ENCODE measurements at regions not wholly inside any gene's neighbourhood (a gene's known extent, or its start where the extent isn't known, plus 50 kb on each side); places are given as distances from the start of the nearest gene placed in this dataset.

DNA sequence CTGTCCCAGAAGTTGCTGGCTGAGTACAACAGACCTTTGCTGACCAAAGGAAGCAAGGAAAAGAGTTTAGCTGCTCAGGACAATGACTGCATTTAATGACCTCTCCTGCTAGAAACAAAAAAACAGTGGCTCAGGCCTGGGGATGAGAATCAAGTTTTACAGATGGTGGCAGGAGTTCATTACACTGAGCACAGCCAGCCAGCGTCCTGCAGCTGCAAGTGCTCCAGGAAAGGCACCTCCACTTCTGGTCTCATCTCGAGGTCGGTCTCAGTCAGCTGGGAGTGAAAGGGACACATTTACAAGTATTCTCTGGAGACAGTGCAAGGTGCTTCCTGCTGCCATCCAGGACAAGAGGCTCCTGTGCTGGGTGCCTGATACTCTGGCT lies 362.7 kb downstream of the THBS2 start:
- no peak for DNase-seq (ENCODE audit: low read depth)
- no peak overlapping the region for H3K4me3 ChIP-seq (ENCODE audit: low read depth, low read length)
- TF ChIP-seq, protein P1, sequence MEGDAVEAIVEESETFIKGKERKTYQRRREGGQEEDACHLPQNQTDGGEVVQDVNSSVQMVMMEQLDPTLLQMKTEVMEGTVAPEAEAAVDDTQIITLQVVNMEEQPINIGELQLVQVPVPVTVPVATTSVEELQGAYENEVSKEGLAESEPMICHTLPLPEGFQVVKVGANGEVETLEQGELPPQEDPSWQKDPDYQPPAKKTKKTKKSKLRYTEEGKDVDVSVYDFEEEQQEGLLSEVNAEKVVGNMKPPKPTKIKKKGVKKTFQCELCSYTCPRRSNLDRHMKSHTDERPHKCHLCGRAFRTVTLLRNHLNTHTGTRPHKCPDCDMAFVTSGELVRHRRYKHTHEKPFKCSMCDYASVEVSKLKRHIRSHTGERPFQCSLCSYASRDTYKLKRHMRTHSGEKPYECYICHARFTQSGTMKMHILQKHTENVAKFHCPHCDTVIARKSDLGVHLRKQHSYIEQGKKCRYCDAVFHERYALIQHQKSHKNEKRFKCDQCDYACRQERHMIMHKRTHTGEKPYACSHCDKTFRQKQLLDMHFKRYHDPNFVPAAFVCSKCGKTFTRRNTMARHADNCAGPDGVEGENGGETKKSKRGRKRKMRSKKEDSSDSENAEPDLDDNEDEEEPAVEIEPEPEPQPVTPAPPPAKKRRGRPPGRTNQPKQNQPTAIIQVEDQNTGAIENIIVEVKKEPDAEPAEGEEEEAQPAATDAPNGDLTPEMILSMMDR (IDR thresholded peaks at IDR 0.05; ENCODE audit: control insufficient read depth, extremely low read depth, insufficient read depth) = no peak

DNA sequence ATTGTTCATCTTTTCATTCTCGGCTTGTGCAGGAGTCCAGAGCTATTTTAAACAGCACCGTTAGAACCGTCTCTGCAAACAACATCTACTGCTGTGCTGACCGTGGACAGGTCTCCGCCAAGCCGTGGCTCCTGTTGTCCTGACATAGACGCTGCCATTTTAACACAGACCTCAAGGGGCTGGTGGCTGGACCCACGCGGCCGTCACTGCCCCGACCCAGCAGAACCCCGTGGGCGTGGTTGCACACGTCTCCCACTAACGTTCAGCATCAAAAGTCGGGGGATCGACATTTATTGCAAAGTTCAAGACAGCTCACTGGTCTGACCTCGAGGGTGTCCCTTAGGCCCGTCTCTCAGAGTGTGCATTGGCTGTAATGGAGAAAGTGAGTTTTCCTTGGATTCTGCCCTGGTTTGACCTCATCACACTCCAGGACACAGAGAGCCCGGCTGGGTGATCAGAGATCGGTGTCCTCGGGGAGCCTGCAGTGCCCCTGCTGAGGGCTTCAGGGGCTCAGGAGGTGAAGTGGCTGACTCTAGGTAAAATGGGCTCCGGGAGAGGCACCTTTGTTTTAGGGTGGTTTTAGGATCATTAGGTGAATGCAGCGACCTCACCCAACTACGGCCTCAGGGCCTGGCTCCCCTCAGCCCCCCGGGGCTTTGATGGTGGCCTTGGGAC lies 363.2 kb downstream of the THBS2 start:
- TF ChIP-seq, protein P1 (IDR thresholded peaks at IDR 0.05; ENCODE audit: control insufficient read depth, extremely low read depth, insufficient read depth) = no peak
- no peak for DNase-seq (ENCODE audit: low read depth)
- no peak overlapping the region for H3K4me3 ChIP-seq (ENCODE audit: low read depth, low read length)

DNA sequence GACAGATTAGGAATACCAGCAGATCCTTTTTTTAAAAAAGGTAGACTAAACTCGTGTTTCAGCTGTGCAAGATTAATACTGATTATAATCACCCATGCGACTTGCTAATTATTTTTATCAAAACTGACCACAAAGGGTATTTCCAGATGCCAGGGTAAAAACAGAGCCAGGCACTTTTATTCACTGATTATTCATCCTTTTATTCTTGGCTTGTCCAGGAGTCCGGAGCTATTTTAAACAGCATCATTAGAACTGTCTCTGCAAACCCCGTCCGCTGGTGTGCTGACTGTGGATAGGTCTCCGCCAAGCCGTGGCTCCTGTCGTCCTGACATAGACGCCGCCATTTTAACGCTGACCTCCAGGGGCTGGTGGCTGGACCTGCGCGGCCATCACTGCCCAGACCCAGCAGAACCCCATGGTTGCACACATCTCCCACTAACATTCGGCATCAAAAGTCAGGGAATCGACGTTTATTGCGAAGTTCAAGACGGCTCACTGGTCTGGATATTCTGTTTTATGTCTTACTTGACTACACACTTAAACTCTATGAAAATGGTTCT lies 364.8 kb downstream of the THBS2 start:
- H3K4me3 ChIP-seq (ENCODE audit: low read depth, low read length) = no peak overlapping the region
- TF ChIP-seq, protein P1 (IDR thresholded peaks at IDR 0.05; ENCODE audit: control insufficient read depth, extremely low read depth, insufficient read depth) = no peak
- DNase-seq (ENCODE audit: low read depth) = no peak

DNA sequence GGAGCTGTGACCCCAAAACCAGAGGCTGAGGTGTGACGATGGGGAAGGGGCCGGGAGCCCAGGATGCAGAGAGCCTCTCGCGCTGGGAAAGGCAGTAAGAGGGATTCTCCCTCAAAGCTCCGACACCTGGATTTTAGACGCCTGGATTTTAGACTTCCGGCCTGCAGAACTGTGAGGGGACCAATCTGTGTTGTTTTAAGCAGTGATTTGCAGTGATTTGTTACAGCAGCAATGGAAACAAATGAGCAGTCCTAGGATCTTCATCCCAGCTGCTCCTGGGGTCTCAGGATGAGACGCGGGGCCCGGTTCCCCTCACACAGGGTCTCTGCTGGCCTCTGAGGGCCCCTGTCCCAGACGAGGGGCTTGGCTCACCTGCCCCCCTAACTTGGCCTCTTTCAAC lies 365.5 kb downstream of the THBS2 start:
- H3K4me3 ChIP-seq (ENCODE audit: low read depth, low read length) = no peak overlapping the region
- TF ChIP-seq, protein P1 (IDR thresholded peaks at IDR 0.05; ENCODE audit: control insufficient read depth, extremely low read depth, insufficient read depth) = no peak
- no peak for DNase-seq (ENCODE audit: low read depth)

DNA sequence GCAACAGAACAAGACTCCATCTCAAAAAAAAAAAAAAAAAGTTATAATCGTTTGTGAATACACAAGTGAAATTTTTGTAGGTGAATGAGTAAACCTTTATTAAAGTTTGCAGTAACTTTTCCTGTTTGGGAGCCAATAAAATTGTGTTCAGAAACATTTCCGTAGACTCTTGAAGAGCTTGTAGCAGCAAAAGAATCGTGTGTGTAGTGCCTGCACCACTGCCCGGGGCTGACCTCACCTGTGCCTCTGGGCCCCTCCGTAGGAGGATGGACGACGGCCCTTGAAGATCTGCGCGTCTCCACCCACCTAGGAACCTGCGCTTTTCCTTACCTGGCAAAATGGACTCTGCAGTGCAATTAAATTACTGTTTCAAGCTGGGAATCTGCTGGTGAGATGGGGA lies 366.0 kb downstream of the THBS2 start:
- TF ChIP-seq, protein P1 (IDR thresholded peaks at IDR 0.05; ENCODE audit: control insufficient read depth, extremely low read depth, insufficient read depth) = no peak
- no peak for DNase-seq (ENCODE audit: low read depth)
- no peak overlapping the region for H3K4me3 ChIP-seq (ENCODE audit: low read depth, low read length)

DNA sequence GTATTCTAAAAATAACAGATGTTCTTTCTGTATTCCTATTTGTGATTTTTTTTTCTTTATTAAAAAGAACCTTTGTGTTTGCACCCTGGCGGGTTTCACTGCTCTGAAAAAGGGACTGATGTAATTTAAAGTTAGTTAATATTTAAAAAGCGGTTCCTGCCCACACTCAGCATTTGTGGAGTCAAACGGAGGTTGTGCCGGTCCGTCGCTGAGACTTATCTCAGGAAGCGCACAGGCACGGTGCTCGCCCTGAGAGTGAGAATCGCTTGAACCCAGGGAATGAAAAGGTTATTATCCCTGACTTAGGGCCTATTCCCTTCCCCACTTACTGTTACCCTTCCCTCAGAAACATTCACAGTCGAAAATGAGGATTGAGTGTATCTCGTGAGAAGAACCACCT lies 366.7 kb downstream of the THBS2 start:
- no peak for DNase-seq (ENCODE audit: low read depth)
- TF ChIP-seq, protein P1 (IDR thresholded peaks at IDR 0.05; ENCODE audit: control insufficient read depth, extremely low read depth, insufficient read depth) = no peak
- H3K4me3 ChIP-seq (ENCODE audit: low read depth, low read length) = no peak overlapping the region

Data from LNCaP clone FGC (cell line).